ENCODE measurements at regions not wholly inside any gene's neighbourhood (a gene's known extent, or its start where the extent isn't known, plus 50 kb on each side); places are given as distances from the start of the nearest gene placed in this dataset.
"Not testable (repeated sequence)": the region's sequence is repeated elsewhere in the genome, so short reads cannot be mapped to it uniquely, and the experiment has no call there.

DNA sequence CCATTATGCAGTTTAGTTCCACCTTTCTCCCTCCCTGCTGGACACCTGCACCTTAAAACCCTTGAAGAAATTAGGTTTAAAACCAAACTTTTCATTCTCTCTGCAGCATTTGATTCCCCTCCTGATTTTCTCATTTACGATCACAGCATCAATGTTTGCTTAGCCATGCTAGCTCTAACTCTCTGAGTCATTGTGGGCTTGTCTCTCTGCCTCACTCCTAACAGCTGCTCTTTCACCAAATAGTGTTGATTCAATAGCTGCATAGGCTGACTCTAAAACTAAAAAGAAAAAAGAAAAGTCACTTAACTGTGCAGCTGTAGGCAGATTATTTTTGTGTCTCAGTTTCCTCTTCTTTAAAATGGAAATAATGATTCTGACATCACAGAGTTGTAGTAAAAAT, 1124.9 kb downstream of the DIAPH3 start:
- Histone ChIP-seq H3K27ac (no peak overlapping the region), H3K4me3 (no peak overlapping the region)
- TF ChIP-seq, protein P1, sequence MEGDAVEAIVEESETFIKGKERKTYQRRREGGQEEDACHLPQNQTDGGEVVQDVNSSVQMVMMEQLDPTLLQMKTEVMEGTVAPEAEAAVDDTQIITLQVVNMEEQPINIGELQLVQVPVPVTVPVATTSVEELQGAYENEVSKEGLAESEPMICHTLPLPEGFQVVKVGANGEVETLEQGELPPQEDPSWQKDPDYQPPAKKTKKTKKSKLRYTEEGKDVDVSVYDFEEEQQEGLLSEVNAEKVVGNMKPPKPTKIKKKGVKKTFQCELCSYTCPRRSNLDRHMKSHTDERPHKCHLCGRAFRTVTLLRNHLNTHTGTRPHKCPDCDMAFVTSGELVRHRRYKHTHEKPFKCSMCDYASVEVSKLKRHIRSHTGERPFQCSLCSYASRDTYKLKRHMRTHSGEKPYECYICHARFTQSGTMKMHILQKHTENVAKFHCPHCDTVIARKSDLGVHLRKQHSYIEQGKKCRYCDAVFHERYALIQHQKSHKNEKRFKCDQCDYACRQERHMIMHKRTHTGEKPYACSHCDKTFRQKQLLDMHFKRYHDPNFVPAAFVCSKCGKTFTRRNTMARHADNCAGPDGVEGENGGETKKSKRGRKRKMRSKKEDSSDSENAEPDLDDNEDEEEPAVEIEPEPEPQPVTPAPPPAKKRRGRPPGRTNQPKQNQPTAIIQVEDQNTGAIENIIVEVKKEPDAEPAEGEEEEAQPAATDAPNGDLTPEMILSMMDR (IDR thresholded peaks at IDR 0.05): no peak
- no peak for DNase-seq (ENCODE audit: low spot score)

DNA sequence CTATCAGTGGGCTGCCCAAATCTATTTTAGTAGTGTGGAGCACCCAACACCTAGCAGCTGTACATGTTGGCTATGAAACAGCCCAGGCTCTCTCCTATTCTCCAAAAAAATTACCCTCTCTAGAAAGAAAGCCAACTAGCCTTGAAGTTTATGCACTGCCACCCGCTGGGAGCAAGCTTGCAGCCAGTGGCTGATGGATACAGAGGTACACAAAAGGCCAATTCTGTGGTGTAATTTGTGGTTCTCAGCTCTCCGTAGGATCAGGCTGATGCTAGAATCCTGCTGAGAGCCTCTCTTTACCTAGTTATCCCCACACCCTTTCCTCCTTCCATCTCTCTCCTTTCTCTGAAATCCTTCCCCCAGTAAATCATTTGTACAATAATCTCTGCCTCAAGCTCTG, 1120.7 kb downstream of the DIAPH3 start:
- TF ChIP-seq, protein P1 (IDR thresholded peaks at IDR 0.05): no peak
- H3K27ac ChIP-seq: no peak overlapping the region
- no peak for DNase-seq (ENCODE audit: low spot score)
- no peak overlapping the region for H3K4me3 ChIP-seq

DNA sequence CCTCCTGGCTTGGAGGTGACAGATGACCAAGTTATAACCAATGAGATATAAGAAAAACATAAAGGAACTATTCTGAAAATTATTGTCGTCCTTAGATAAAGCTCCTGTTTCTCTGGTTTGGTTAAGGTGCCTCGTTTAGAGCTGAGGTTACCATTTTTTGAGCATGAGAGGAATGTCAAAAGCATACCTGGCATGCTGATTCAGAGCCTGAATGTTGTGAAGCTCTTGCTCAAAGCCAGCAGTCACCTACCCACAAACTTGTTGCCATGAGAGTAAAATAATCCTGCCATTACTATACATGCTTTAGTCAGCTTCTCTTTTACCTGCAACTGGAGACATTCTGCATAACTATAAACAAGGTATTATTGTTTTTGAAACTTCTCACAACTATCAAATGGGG, 1116.2 kb downstream of the DIAPH3 start:
- Histone ChIP-seq H3K4me3 (no peak overlapping the region), H3K27ac (no peak overlapping the region)
- DNase-seq (ENCODE audit: low spot score): no peak
- TF ChIP-seq, protein P1 (IDR thresholded peaks at IDR 0.05): no peak

DNA sequence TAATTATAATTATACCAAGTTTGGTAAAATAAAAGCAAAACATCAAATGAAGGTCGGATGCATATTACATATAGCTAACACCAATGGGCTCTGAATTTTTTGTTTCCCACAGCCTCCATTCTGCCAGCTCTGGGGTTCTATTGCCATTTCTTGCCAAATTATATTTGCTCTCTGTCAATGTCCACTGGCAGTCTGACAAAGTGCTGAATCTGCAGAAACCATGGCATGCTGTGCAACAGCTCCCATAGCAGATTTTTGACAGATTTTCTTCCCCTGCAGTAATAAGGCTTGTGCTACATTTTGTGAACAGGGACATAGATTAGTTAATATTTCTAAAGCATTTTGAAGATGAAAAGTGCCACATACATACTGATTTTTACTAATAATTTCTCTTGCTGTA, 1102.1 kb downstream of the DIAPH3 start:
- no peak overlapping the region for H3K4me3 ChIP-seq
- H3K27ac ChIP-seq: no peak overlapping the region
- no peak for DNase-seq (ENCODE audit: low spot score)
- TF ChIP-seq, protein P1 (IDR thresholded peaks at IDR 0.05): no peak

DNA sequence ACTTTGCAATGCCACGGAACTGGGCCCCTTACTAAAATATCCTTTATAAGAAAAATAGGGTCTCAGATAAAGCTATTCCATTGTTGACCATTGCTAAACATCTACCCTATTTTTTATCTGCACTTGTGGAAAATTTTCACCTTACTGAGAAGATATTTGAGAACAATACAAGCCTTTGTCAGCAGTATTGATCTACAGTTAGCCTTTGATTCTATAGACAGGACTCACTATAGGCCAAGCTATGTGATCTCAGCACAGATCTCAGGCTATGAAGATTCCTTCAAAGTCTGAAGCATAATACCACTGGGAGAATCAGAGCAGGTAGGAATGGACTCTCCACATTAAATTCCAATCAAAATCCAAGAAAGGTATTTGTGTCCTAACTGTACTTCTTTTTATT, 1099.7 kb downstream of the DIAPH3 start:
- no peak for DNase-seq (ENCODE audit: low spot score)
- Histone ChIP-seq H3K4me3 (no peak overlapping the region), H3K27ac (no peak overlapping the region)
- TF ChIP-seq, protein P1 (IDR thresholded peaks at IDR 0.05): no peak

DNA sequence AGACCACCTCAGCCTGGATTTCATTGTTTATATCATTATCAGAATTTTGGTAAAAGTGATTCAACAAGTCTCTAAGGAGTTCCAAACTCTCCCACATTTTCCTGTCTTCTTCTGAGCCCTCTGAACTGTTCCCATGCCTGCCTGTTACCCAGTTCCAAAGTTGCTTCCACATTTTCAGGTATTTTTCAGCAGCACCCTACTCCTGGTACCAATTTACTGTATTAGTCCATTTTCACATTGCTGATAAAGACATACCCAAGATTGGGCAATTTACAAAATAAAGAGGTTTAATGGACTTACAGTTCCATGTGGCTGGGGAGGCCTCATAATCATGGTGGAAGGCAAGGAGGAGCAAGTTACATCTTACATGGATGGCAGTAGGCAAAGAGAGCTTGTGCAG, 1087.3 kb downstream of the DIAPH3 start:
- not testable (repeated sequence) for DNase-seq (ENCODE audit: low spot score); H3K27ac ChIP-seq; H3K4me3 ChIP-seq

DNA sequence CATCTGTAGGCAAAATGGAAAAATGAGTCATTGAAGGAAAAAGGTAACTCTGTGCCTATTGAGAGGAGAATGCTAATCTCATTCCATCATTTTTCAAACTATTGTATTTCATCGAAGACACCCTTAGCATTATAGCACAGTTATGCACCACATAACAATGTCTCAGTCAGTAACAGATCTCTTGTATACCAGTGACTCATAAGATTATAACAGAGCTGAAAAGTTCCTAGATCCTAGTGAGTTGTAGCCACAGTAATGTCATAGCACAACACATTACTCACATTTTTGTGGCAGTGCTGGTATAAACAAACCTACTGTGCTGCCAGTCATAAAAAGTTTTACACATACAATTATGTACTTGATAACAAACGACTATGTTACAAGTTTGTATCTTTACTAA, 1077.6 kb downstream of the DIAPH3 start:
- DNase-seq (ENCODE audit: low spot score): no peak
- no peak overlapping the region for H3K27ac ChIP-seq

More for the DNA sequence above, 1077.6 kb downstream of the DIAPH3 start:
- TF ChIP-seq, protein P1 (IDR thresholded peaks at IDR 0.05): no peak
- no peak overlapping the region for H3K4me3 ChIP-seq
